HCT116 (cell line): ENCODE measurements at regions not wholly inside any gene's neighbourhood (a gene's known extent, or its start where the extent isn't known, plus 50 kb on each side); places are given as distances from the start of the nearest gene placed in this dataset.

Experiments
- CTCF ChIP-seq, 3 experiments: fragments of 200-600 bp in 1 of 3; sonication (generic) in 1 of 3; IDR thresholded peaks in 2 of 3; conservative IDR thresholded peaks in 1 of 3; 2 replicates each; pipeline ENCODE4 v1.5.1; 2012 to 2017; ENCODE audit warnings: low read depth in 2 of 3, low read length in 2 of 3, antibody characterized with exemption in 1 of 3, borderline replicate concordance in 1 of 3, control low read depth in 1 of 3, mild to moderate bottlenecking in 1 of 3, mixed read lengths in 1 of 3, mixed run types in 1 of 3, moderate library complexity in 1 of 3; ENCODE audit not compliant: insufficient read depth in 1 of 3
- EZH2 ChIP-seq: fragments of 200-600 bp; sonication (generic); IDR thresholded peaks from 2 replicates; pipeline ENCODE4 v1.6.1; 2017; ENCODE audit warnings: antibody characterized with exemption, mixed run types
- JUND ChIP-seq: IDR thresholded peaks from 2 replicates; pipeline ENCODE4 v1.6.1; 2012
- POLR2AphosphoS5 ChIP-seq: IDR thresholded peaks from 2 replicates; pipeline ENCODE4 v1.6.1; 2011; ENCODE audit warnings: mild to moderate bottlenecking, low read depth, low read length, moderate library complexity
- RAD21 ChIP-seq: IDR thresholded peaks from 2 replicates; pipeline ENCODE4 v1.6.1; 2012; ENCODE audit warnings: low read depth, mild to moderate bottlenecking
- SIN3A ChIP-seq: IDR thresholded peaks from 2 replicates; pipeline ENCODE4 v1.6.1; 2012; ENCODE audit warnings: low read depth

- TF ChIP-seq CTCF (IDR thresholded peaks at IDR 0.05 in 2 of 3, conservative IDR thresholded peaks at IDR 0.05 in 1 of 3; ENCODE audit: borderline replicate concordance in 1 of 3, insufficient read depth in 1 of 3, low read depth in 2 of 3, low read length in 2 of 3): no peak
- TF ChIP-seq SIN3A: no peak
- TF ChIP-seq RAD21: no peak
- TF ChIP-seq POLR2AphosphoS5: no peak
- no peak for TF ChIP-seq EZH2
- TF ChIP-seq JUND: no peak
Measured at GRCh38 chr13:50222569-50223332, 207.5 kb downstream of the KCNRG start.
